ENCODE measurements at regions not wholly inside any gene's neighbourhood (a gene's known extent, or its start where the extent isn't known, plus 50 kb on each side); places are given as distances from the start of the nearest gene placed in this dataset.

DNA sequence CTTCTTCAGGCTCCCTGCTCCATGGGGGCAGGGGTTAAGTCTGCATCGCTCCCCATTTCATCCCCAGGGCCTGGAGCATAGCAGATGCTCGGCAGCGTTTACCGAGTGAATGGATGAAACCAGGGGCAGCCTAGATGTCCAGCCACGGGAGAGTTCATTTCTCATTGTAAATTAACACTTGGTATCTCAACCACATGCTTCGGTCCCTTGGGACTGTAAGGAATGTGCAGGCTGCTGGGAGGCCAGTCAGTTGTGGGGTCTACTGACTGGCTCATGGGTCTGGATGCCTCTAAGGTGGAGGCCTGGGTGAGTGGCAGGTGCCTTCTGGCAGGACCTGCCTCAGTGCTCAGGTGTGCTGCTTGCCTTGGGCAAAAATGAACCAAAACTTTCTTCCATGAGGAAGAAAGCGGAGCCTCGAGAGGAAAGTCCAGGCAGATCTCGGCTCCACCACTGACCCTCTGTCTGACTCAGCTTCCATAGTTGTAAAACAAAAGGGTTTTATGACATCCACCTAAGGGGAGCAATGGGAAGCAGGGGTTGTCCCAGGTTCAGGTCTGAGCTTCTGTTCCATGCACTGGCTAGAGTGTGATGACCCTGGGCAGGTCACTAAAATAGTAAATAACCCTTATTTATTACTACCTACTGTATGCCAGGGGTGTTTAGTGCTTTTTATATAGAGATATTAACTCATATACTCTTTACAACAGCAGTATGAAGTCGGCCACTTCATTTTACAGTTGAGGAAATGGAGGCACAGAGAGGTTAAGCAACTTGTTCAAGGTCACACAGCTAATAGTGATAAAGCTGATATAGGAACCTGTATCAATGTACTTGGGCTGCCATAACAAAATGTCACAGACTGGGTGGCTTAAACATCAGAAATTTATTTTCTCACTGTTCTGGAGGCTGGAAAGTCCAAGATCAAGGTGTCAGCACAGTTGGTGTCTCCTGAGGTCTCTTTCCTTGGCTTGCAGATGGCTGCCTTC, 144.3 kb upstream of the STX18 start:
- TF ChIP-seq CTCF (IDR thresholded peaks at IDR 0.05): no peak
- no peak for TF ChIP-seq ZFX (IDR thresholded peaks at IDR 0.05; ENCODE audit: borderline replicate concordance)
